HepG2 (cell line): ENCODE measurements at regions not wholly inside any gene's neighbourhood (a gene's known extent, or its start where the extent isn't known, plus 50 kb on each side); places are given as distances from the start of the nearest gene placed in this dataset.
A peak's percentile ranks its signal among the peaks of the same experiment; 100 is the strongest.

Experiments
- ATAC-seq: fragments of 200-7000 bp; cut with Tn5 transposase; 3 replicates; pipeline ENCODE4 v1.9.1; 2020; ENCODE audit warnings: mild to moderate bottlenecking, moderate library complexity
- BruUV-seq: library from RNA; stranded (reverse); fragments of 400-500 nt; replicated peaks from 2 replicates; lab custom pipeline; 2021; lab: Mats Ljungman, UMichigan
- CTCF ChIA-PET: fragments of 300-600 bp; formaldehyde crosslinking; extraction: SDS; loops from one replicate; lab custom pipeline; 2021; ENCODE audit warnings: low total read pairs, inconsistent platforms, low intra/inter-chr PET ratio; lab: Yijun Ruan, JAX
- POLR2A ChIA-PET: fragments of 350-600 bp; sonication (Branson Sonifier 250); formaldehyde crosslinking; loops from one replicate; lab custom pipeline; 2020; ENCODE audit warnings: antibody characterized with exemption, inconsistent platforms; lab: Yijun Ruan, JAX
- DNase-seq: peaks from one replicate; pipeline ENCODE4 v3.0.0-alpha.2; 2015; ENCODE audit warnings: low spot score
- FAIRE-seq: peaks from 3 replicates; lab custom pipeline; 2011; peaks lifted over from hg19 to GRCh38; lab: Jason Lieb, UNC
- H2AFZ ChIP-seq: one replicate; pipeline ENCODE4 v1.6.1; 2011; ENCODE audit warnings: low read length, inconsistent platforms
- H3K27ac ChIP-seq: fragments of 300-600 bp; 3 replicates; pipeline ENCODE4 v1.8.0; 2011; ENCODE audit warnings: mixed run types, mild to moderate bottlenecking, mixed read lengths, low read length, inconsistent platforms; ENCODE audit not compliant: insufficient read depth; ENCODE audit errors: extremely low read length
- H3K27me3 ChIP-seq, 2 experiments: fragments of 200-600 bp in 1 of 2; 2 replicates in 1 of 2; 3 replicates in 1 of 2; pipeline versions ENCODE4 v1.6.0 to v1.8.0; 2011; ENCODE audit warnings: low read length in 2 of 2, mild to moderate bottlenecking in 2 of 2, moderate library complexity in 2 of 2, inconsistent platforms in 1 of 2; ENCODE audit not compliant: insufficient read depth in 2 of 2, control insufficient read depth in 1 of 2
- H3K36me3 ChIP-seq, 2 experiments: fragments of 200-600 bp in 1 of 2; replicated peaks in 1 of 2; 2 replicates in 1 of 2; 3 replicates in 1 of 2; pipeline versions ENCODE4 v1.5.1 to v1.8.0; 2011; ENCODE audit warnings: low read length in 2 of 2, inconsistent platforms in 1 of 2; ENCODE audit not compliant: insufficient read depth in 2 of 2, control insufficient read depth in 1 of 2
- H3K4me1 ChIP-seq: 2 replicates; pipeline ENCODE4 v1.5.1; 2012; ENCODE audit warnings: low read length, inconsistent platforms; ENCODE audit not compliant: insufficient read depth
- H3K4me2 ChIP-seq: 2 replicates; pipeline ENCODE4 v1.6.0; 2011; ENCODE audit warnings: low read depth, low read length, inconsistent platforms
- H3K4me3 ChIP-seq, 3 experiments: fragments of 200-600 bp in 1 of 3; sonication (generic), shearing (Covaris generic) in 1 of 3; replicated peaks in 1 of 3; 2 replicates each; pipeline ENCODE4 v1.5.1; 2011 to 2016; ENCODE audit warnings: low read length in 3 of 3, inconsistent platforms in 2 of 3, low read depth in 2 of 3, mild to moderate bottlenecking in 2 of 3, control low read depth in 1 of 3, mixed read lengths in 1 of 3; ENCODE audit not compliant: insufficient read depth in 1 of 3
- H3K79me2 ChIP-seq: one replicate; pipeline ENCODE4 v1.6.1; 2011; ENCODE audit warnings: low read length, inconsistent platforms; ENCODE audit not compliant: insufficient read depth
- H3K9ac ChIP-seq: 2 replicates; pipeline ENCODE4 v1.6.0; 2011; ENCODE audit warnings: mild to moderate bottlenecking, low read depth, low read length, inconsistent platforms; ENCODE audit not compliant: insufficient read depth
- H3K9me3 ChIP-seq: 2 replicates; pipeline ENCODE4 v1.5.1; 2012; ENCODE audit warnings: mild to moderate bottlenecking, low read length
- H4K20me1 ChIP-seq: 2 replicates; pipeline ENCODE4 v1.6.0; 2011; ENCODE audit warnings: inconsistent platforms, mild to moderate bottlenecking, low read length, moderate library complexity; ENCODE audit not compliant: insufficient read depth
- ATF2 ChIP-seq: sonication (generic); formaldehyde crosslinking; IDR thresholded peaks from 2 replicates; pipeline ENCODE4 v1.4.0; 2020; ENCODE audit warnings: missing genetic modification reagents
- ATF7 ChIP-seq, 2 experiments: fragments of 450-650 bp in 1 of 2; sonication (generic) in 1 of 2; formaldehyde crosslinking in 1 of 2; IDR thresholded peaks; 2 replicates each; pipeline versions ENCODE4 v1.4.0 to v1.6.1; 2016 to 2020; ENCODE audit warnings: antibody characterized with exemption in 1 of 2, mild to moderate bottlenecking in 1 of 2, missing genetic modification reagents in 1 of 2
- CEBPB ChIP-seq: IDR thresholded peaks from 2 replicates; pipeline ENCODE4 v1.6.1; 2011; ENCODE audit warnings: low read depth, low read length, improper control_type of control experiment, borderline replicate concordance
- DRAP1 ChIP-seq: IDR thresholded peaks from 2 replicates; pipeline ENCODE4 v1.6.1; 2016; ENCODE audit warnings: missing genetic modification reagents, missing compliant biosample characterization
- HNF4A ChIP-seq: sonication (generic); formaldehyde crosslinking; IDR thresholded peaks from 2 replicates; pipeline ENCODE4 v1.4.0; 2020; ENCODE audit warnings: missing genetic modification reagents
- JUN ChIP-seq: sonication (generic); formaldehyde crosslinking; IDR thresholded peaks from 2 replicates; pipeline ENCODE4 v1.4.0; 2020; ENCODE audit warnings: mild to moderate bottlenecking, missing genetic modification reagents
- MXI1 ChIP-seq: IDR thresholded peaks from 3 replicates; pipeline ENCODE4 v1.6.1; 2012; ENCODE audit warnings: low read depth, low read length, inconsistent platforms, borderline replicate concordance
- PLRG1 ChIP-seq: fragments of 450-650 bp; conservative IDR thresholded peaks from 2 replicates; pipeline ENCODE4 v1.6.1; 2016
- SPEN ChIP-seq: sonication (generic); formaldehyde crosslinking; IDR thresholded peaks from 2 replicates; pipeline ENCODE4 v1.5.1; 2020; ENCODE audit warnings: low read depth, mild to moderate bottlenecking, missing genetic modification reagents
- YEATS2 ChIP-seq: sonication (generic); formaldehyde crosslinking; IDR thresholded peaks from 2 replicates; pipeline ENCODE4 v1.4.0; 2020; ENCODE audit warnings: missing genetic modification reagents, borderline replicate concordance
- YEATS4 ChIP-seq: sonication (generic); formaldehyde crosslinking; IDR thresholded peaks from 2 replicates; pipeline ENCODE4 v1.4.0; 2020; ENCODE audit warnings: missing genetic modification reagents, borderline replicate concordance
- ZNF230 ChIP-seq: sonication (generic); formaldehyde crosslinking; IDR thresholded peaks from 2 replicates; pipeline ENCODE4 v1.4.0; 2020; ENCODE audit warnings: mild to moderate bottlenecking, missing genetic modification reagents
- ZNF276 ChIP-seq: sonication (generic); formaldehyde crosslinking; IDR thresholded peaks from 2 replicates; pipeline ENCODE4 v1.4.0; 2020; ENCODE audit warnings: mild to moderate bottlenecking, low read depth, missing genetic modification reagents
- ZNF605 ChIP-seq: sonication (generic); formaldehyde crosslinking; IDR thresholded peaks from 2 replicates; pipeline ENCODE4 v1.8.0; 2022; ENCODE audit warnings: mild to moderate bottlenecking, missing genetic modification reagents
- ZNF616 ChIP-seq: sonication (generic); formaldehyde crosslinking; IDR thresholded peaks from 2 replicates; pipeline ENCODE4 v1.5.0; 2020; ENCODE audit warnings: low read depth, mild to moderate bottlenecking, missing genetic modification reagents
- ZNF761 ChIP-seq: sonication (generic); formaldehyde crosslinking; conservative IDR thresholded peaks from 2 replicates; pipeline ENCODE4 v1.4.0; 2020; ENCODE audit warnings: mild to moderate bottlenecking, missing genetic modification reagents
- ZSCAN31 ChIP-seq: sonication (generic); formaldehyde crosslinking; IDR thresholded peaks from 2 replicates; pipeline ENCODE4 v1.5.0; 2020; ENCODE audit warnings: low read depth, mild to moderate bottlenecking, missing genetic modification reagents
- WGBS: methylation state at CpG from one replicate; pipeline ENCODE4 v1.1.6; 2017; ENCODE audit warnings: low lambda C conversion rate; 5-methylcytosine and 5-hydroxymethylcytosine counted together
- in situ Hi-C: cut with HindIII; loops from 2 replicates; pipeline ENCODE4 v1.10.0; 2017; ENCODE audit warnings: low pct_unique_long_range_greater_than_20kb; ENCODE audit not compliant: extremely low pct_ligation_motif_present
- intact Hi-C: fragments of 100-400 bp; cut with micrococcal nuclease; formaldehyde crosslinking; loops from one replicate; pipeline ENCODE4 v1.10.0; 2022; ENCODE audit not compliant: unreplicated experiment
- TF ChIP-seq, protein P1 (sequence below): fragments of 450-650 bp; IDR thresholded peaks from 2 replicates; pipeline ENCODE4 v1.6.1; 2017

GRCh38 chr18:39589496-39589895, 2023.9 kb upstream of the CELF4 start:
- no peak for ATAC-seq
- no peak overlapping the region for H3K4me2 ChIP-seq
- POLR2A ChIA-PET: no interaction called here

GRCh38 chr18:39587586-39587985, 2022.0 kb upstream of the CELF4 start:
- H3K79me2 ChIP-seq: no peaks in the 10 kb centered on the region
- WGBS: 96% methylated on average over 1 of the region's 1 CpG
- H3K27ac ChIP-seq: no peak overlapping the region
- ChIA-PET POLR2A (no interaction called here), CTCF (no interaction called here)
- no peak for FAIRE-seq
- no peak overlapping the region for H3K9ac ChIP-seq
- no peaks in the 10 kb centered on the region for H3K4me1 ChIP-seq
- no peaks in the 10 kb centered on the region for H3K9me3 ChIP-seq
- H3K27me3 ChIP-seq: no peaks in the 10 kb centered on the region; a peak in 1 of 5 replicates
- no peak overlapping the region for H2AFZ ChIP-seq
- no TSS peak for BruUV-seq
- intact Hi-C loops (no loop called here), in situ Hi-C loops (no loop called here)
- no peaks in the 10 kb centered on the region for H4K20me1 ChIP-seq
- no peak overlapping the region for H3K4me2 ChIP-seq
- H3K4me3 ChIP-seq: no peak overlapping the region
- H3K36me3 ChIP-seq: no peaks in the 10 kb centered on the region
- ATAC-seq: no peak
- no peak for DNase-seq
- TF ChIP-seq JUN (CRISPR knock-in tag): no peak
- no peak for TF ChIP-seq ZNF605
- no peak for TF ChIP-seq ZNF276
- TF ChIP-seq SPEN: no peak
- TF ChIP-seq HNF4A: no peak
- no peak for TF ChIP-seq YEATS2
- no peak for TF ChIP-seq ATF2 (CRISPR knock-in tag)
- no peak for TF ChIP-seq ZNF230 (CRISPR knock-in tag)
- TF ChIP-seq, protein P1, sequence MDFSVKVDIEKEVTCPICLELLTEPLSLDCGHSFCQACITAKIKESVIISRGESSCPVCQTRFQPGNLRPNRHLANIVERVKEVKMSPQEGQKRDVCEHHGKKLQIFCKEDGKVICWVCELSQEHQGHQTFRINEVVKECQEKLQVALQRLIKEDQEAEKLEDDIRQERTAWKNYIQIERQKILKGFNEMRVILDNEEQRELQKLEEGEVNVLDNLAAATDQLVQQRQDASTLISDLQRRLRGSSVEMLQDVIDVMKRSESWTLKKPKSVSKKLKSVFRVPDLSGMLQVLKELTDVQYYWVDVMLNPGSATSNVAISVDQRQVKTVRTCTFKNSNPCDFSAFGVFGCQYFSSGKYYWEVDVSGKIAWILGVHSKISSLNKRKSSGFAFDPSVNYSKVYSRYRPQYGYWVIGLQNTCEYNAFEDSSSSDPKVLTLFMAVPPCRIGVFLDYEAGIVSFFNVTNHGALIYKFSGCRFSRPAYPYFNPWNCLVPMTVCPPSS: no peak
- TF ChIP-seq ZNF761 (CRISPR knock-in tag): no peak
- TF ChIP-seq MXI1: no peak
- no peak for TF ChIP-seq ZNF616 (CRISPR knock-in tag)
- TF ChIP-seq DRAP1 (CRISPR knock-in tag): no peak
- no peak for TF ChIP-seq YEATS4
- no peak for TF ChIP-seq PLRG1

More at GRCh38 chr18:39589496-39589895, 2023.9 kb upstream of the CELF4 start:
- no peak overlapping the region for H3K9ac ChIP-seq
- H3K36me3 ChIP-seq: no peaks in the 10 kb centered on the region
- H3K4me3 ChIP-seq: no peak overlapping the region
- H3K27me3 ChIP-seq: no peaks in the 10 kb centered on the region; a peak in 1 of 5 replicates
- FAIRE-seq (no peak), DNase-seq (no peak)
- in situ Hi-C loops (no loop called here), intact Hi-C loops (no loop called here)
- no peaks in the 10 kb centered on the region for H3K79me2 ChIP-seq
- H3K27ac ChIP-seq: no peak overlapping the region
- no peaks in the 10 kb centered on the region for H3K4me1 ChIP-seq
- no peak overlapping the region for H2AFZ ChIP-seq
- CTCF ChIA-PET: no interaction called here
- no peaks in the 10 kb centered on the region for H4K20me1 ChIP-seq
- H3K9me3 ChIP-seq: no peaks in the 10 kb centered on the region
- BruUV-seq: no TSS peak
- TF ChIP-seq ATF7 (IDR thresholded peaks at IDR 0.05) (peak; percentile 57; the same call in 1 of the 2 replicates), ATF7 (CRISPR knock-in tag; IDR thresholded peaks at IDR 0.05) (no peak), CEBPB (peak; percentile 57; the same call in 1 of the 2 replicates), ZSCAN31 (no peak)
- TF ChIP-seq, all 625 proteins: peak for 2
